Vagina (tissue), 2 donors: ENCODE measurements at regions not wholly inside any gene's neighbourhood (a gene's known extent, or its start where the extent isn't known, plus 50 kb on each side); places are given as distances from the start of the nearest gene placed in this dataset.

Source experiments
- CTCF ChIP-seq, 3 experiments: fragments of 450-650 bp in 2 of 3; fragments of 200-600 bp in 1 of 3; sonication (generic) in 1 of 3; IDR thresholded peaks; one replicate each; pipeline ENCODE4 v1.5.1; 2017 to 2019; ENCODE audit warnings: antibody characterized with exemption in 3 of 3, mild to moderate bottlenecking in 2 of 3, moderate library complexity in 2 of 3
- POLR2A ChIP-seq, 2 donors: fragments of 450-650 bp; IDR thresholded peaks; one replicate each; pipeline ENCODE4 v1.6.1; 2017; ENCODE audit warnings: antibody characterized with exemption in 2 of 2, mild to moderate bottlenecking in 2 of 2, moderate library complexity in 2 of 2
- POLR2AphosphoS5 ChIP-seq, 2 donors: sonication (generic); formaldehyde crosslinking; IDR thresholded peaks; one replicate each; pipeline ENCODE4 v1.9.0; 2017; ENCODE audit warnings: antibody characterized with exemption in 2 of 2, mild to moderate bottlenecking in 2 of 2, low read depth in 1 of 2; ENCODE audit not compliant: insufficient read depth in 1 of 2

GRCh38 chr7:12765431-12766100 lies 78.1 kb downstream of the ARL4A start:
- TF ChIP-seq POLR2AphosphoS5 (IDR thresholded peaks at IDR 0.05; ENCODE audit: insufficient read depth in 1 of 2, low read depth in 1 of 2) (no peak), CTCF (IDR thresholded peaks at IDR 0.05) (no peak), POLR2A (IDR thresholded peaks at IDR 0.05) (no peak)
